IMR-90 (cell line): ENCODE measurements at regions not wholly inside any gene's neighbourhood (a gene's known extent, or its start where the extent isn't known, plus 50 kb on each side); places are given as distances from the start of the nearest gene placed in this dataset.
A peak's percentile ranks its signal among the peaks of the same experiment; 100 is the strongest.

Experiments used
- ATAC-seq: fragments of 200-7000 bp; cut with Tn5 transposase; 2 replicates; pipeline ENCODE4 v1.9.1; 2020; ENCODE audit warnings: low read depth, mild to moderate bottlenecking, moderate library complexity
- BruUV-seq: library from RNA; stranded (reverse); fragments of 400-500 nt; replicated peaks from 2 replicates; lab custom pipeline; 2021; lab: Mats Ljungman, UMichigan
- CTCF ChIA-PET: fragments of 300-600 bp; formaldehyde crosslinking; extraction: SDS; loops from one replicate; lab custom pipeline; 2021; ENCODE audit warnings: antibody characterized with exemption; lab: Yijun Ruan, JAX
- POLR2A ChIA-PET: fragments of 300-600 bp; sonication (Branson Sonifier 250); formaldehyde crosslinking; loops from one replicate; lab custom pipeline; 2022; ENCODE audit warnings: antibody characterized with exemption; ENCODE audit not compliant: unreplicated experiment; lab: Charles Lee
- DNase-seq: peaks from one replicate; pipeline ENCODE4 v3.0.0; 2013
- H2AFZ ChIP-seq: replicated peaks from 2 replicates; pipeline ENCODE3; 2013; ENCODE audit warnings: low read length, mild to moderate bottlenecking; ENCODE audit not compliant: poor library complexity
- H2AK5ac ChIP-seq: 2 replicates; pipeline ENCODE4 v1.6.1; 2013; ENCODE audit warnings: low read depth, low read length, inconsistent platforms
- H2AK9ac ChIP-seq: replicated peaks from 2 replicates; pipeline ENCODE3; 2013; ENCODE audit warnings: mild to moderate bottlenecking, low read depth, low read length, moderate library complexity; ENCODE audit not compliant: poor library complexity
- H2BK120ac ChIP-seq: 2 replicates; pipeline ENCODE4 v1.6.1; 2013; ENCODE audit warnings: low read depth, low read length, inconsistent platforms
- H2BK15ac ChIP-seq: 3 replicates; pipeline ENCODE4 v1.6.1; 2013; ENCODE audit warnings: low read depth, low read length, inconsistent platforms
- H2BK20ac ChIP-seq: 2 replicates; pipeline ENCODE4 v1.6.1; 2013; ENCODE audit warnings: low read depth, mild to moderate bottlenecking, inconsistent platforms, low read length, moderate library complexity
- H2BK5ac ChIP-seq: 2 replicates; pipeline ENCODE4 v1.6.1; 2013; ENCODE audit warnings: mild to moderate bottlenecking, low read depth, low read length, inconsistent platforms; ENCODE audit not compliant: poor library complexity, severe bottlenecking
- H3K14ac ChIP-seq: replicated peaks from 2 replicates; pipeline ENCODE4 v1.6.1; 2013; ENCODE audit warnings: low read depth, low read length, inconsistent platforms
- H3K18ac ChIP-seq: 2 replicates; pipeline ENCODE4 v1.6.1; 2013; ENCODE audit warnings: low read depth, low read length, control low read depth
- H3K23ac ChIP-seq: 2 replicates; pipeline ENCODE4 v1.6.1; 2013; ENCODE audit warnings: low read depth, low read length, inconsistent platforms
- H3K27ac ChIP-seq: 2 replicates; pipeline ENCODE4 v1.5.1; 2013; ENCODE audit warnings: mild to moderate bottlenecking, control low read depth, low read length; ENCODE audit not compliant: insufficient read depth
- H3K27me3 ChIP-seq: 2 replicates; pipeline ENCODE4 v1.6.1; 2013; ENCODE audit warnings: low read length; ENCODE audit not compliant: control insufficient read depth, insufficient read depth
- H3K36me3 ChIP-seq: 2 replicates; pipeline ENCODE4 v1.6.1; 2013; ENCODE audit warnings: low read length, mixed read lengths; ENCODE audit not compliant: control insufficient read depth, insufficient read depth
- H3K4ac ChIP-seq: 2 replicates; pipeline ENCODE4 v1.6.1; 2013; ENCODE audit warnings: low read depth, low read length, inconsistent platforms
- H3K4me1 ChIP-seq: 2 replicates; pipeline ENCODE4 v1.6.1; 2013; ENCODE audit warnings: low read length, mixed read lengths; ENCODE audit not compliant: control insufficient read depth, insufficient read depth
- H3K4me2 ChIP-seq: 2 replicates; pipeline ENCODE4 v1.6.1; 2013; ENCODE audit warnings: low read depth, mild to moderate bottlenecking, control low read depth, low read length, moderate library complexity
- H3K4me3 ChIP-seq: 2 replicates; pipeline ENCODE4 v1.5.1; 2013; ENCODE audit warnings: low read depth, mild to moderate bottlenecking, control low read depth, low read length, moderate library complexity; ENCODE audit not compliant: insufficient read depth
- H3K56ac ChIP-seq: 2 replicates; pipeline ENCODE4 v1.6.1; 2013; ENCODE audit warnings: low read length, inconsistent platforms; ENCODE audit not compliant: insufficient read depth; ENCODE audit errors: extremely low read depth
- H3K79me1 ChIP-seq, 2 experiments: 2 replicates each; pipeline ENCODE4 v1.6.1; 2013; ENCODE audit warnings: low read length in 2 of 2, inconsistent platforms in 1 of 2, low read depth in 1 of 2
- H3K9ac ChIP-seq: 2 replicates; pipeline ENCODE4 v1.6.1; 2013; ENCODE audit warnings: low read depth, low read length, control low read depth
- H3K9me1 ChIP-seq: 2 replicates; pipeline ENCODE4 v1.6.1; 2013; ENCODE audit warnings: low read length, inconsistent platforms; ENCODE audit not compliant: insufficient read depth
- H3K9me3 ChIP-seq: 2 replicates; pipeline ENCODE4 v1.6.1; 2013; ENCODE audit warnings: low read length; ENCODE audit not compliant: control insufficient read depth, insufficient read depth
- H4K20me1 ChIP-seq: 2 replicates; pipeline ENCODE4 v1.6.1; 2013; ENCODE audit warnings: low read length, inconsistent platforms; ENCODE audit not compliant: insufficient read depth
- H4K5ac ChIP-seq: 2 replicates; pipeline ENCODE4 v1.6.1; 2013; ENCODE audit warnings: mild to moderate bottlenecking, low read depth, low read length, control low read depth
- H4K8ac ChIP-seq, 2 experiments: 2 replicates each; pipeline ENCODE4 v1.6.1; 2013; ENCODE audit warnings: low read depth in 2 of 2, low read length in 2 of 2, control low read depth in 1 of 2, inconsistent platforms in 1 of 2
- H4K91ac ChIP-seq: 2 replicates; pipeline ENCODE4 v1.6.1; 2013; ENCODE audit warnings: low read depth, low read length, inconsistent platforms; ENCODE audit not compliant: insufficient read depth
- BHLHE40 ChIP-seq: fragments of 150-350 bp; IDR thresholded peaks from 2 replicates; pipeline ENCODE4 v1.6.1; 2016; ENCODE audit warnings: mild to moderate bottlenecking, low read depth, low read length
- CEBPB ChIP-seq: IDR thresholded peaks from 2 replicates; pipeline ENCODE4 v1.6.1; 2012; ENCODE audit warnings: low read depth, low read length, improper control_type of control experiment
- CHD1 ChIP-seq: IDR thresholded peaks from 2 replicates; pipeline ENCODE4 v1.6.1; 2012; ENCODE audit warnings: low read depth, low read length, improper control_type of control experiment
- CTCF ChIP-seq: conservative IDR thresholded peaks from 2 replicates; pipeline ENCODE4 v1.5.1; 2012; ENCODE audit warnings: mild to moderate bottlenecking, low read depth, low read length, improper control_type of control experiment
- FOS ChIP-seq: fragments of 150-350 bp; IDR thresholded peaks from 2 replicates; pipeline ENCODE4 v1.6.1; 2016; ENCODE audit warnings: low read depth, low read length
- MAFK ChIP-seq: IDR thresholded peaks from 2 replicates; pipeline ENCODE4 v1.6.1; 2012; ENCODE audit warnings: low read depth, low read length, improper control_type of control experiment
- MAZ ChIP-seq: IDR thresholded peaks from 2 replicates; pipeline ENCODE4 v1.6.1; 2012; ENCODE audit warnings: low read depth, mild to moderate bottlenecking, low read length, improper control_type of control experiment, moderate library complexity, borderline replicate concordance
- NFE2L2 ChIP-seq: fragments of 150-350 bp; IDR thresholded peaks from 2 replicates; pipeline ENCODE4 v1.6.1; 2016; ENCODE audit warnings: low read depth, mild to moderate bottlenecking, low read length
- POLR2A ChIP-seq: IDR thresholded peaks from 2 replicates; pipeline ENCODE4 v1.6.1; 2012; ENCODE audit warnings: mild to moderate bottlenecking, low read depth, low read length
- RAD21 ChIP-seq: IDR thresholded peaks from 2 replicates; pipeline ENCODE4 v1.6.1; 2012; ENCODE audit warnings: low read length, improper control_type of control experiment
- RCOR1 ChIP-seq: IDR thresholded peaks from 2 replicates; pipeline ENCODE4 v1.6.1; 2012; ENCODE audit warnings: mild to moderate bottlenecking, low read length, improper control_type of control experiment; ENCODE audit not compliant: insufficient replicate concordance
- RFX5 ChIP-seq: IDR thresholded peaks from 2 replicates; pipeline ENCODE4 v1.8.0; 2012; ENCODE audit warnings: low read depth, mild to moderate bottlenecking, low read length, moderate library complexity
- dilution Hi-C: fragments of 300-500 bp; cut with HindIII; formaldehyde crosslinking; loops from one replicate; pipeline ENCODE4 v1.14.3; 2018; ENCODE audit warnings: low sequenced_read_pairs; ENCODE audit not compliant: unreplicated experiment
- in situ Hi-C: fragments of 300-500 bp; cut with MboI; formaldehyde crosslinking; loops from 3 replicates; pipeline ENCODE4 v1.14.3; 2019; ENCODE audit warnings: low sequenced_read_pairs, inconsistent platforms, mixed read lengths
- intact Hi-C: fragments of 100-400 bp; cut with micrococcal nuclease; formaldehyde crosslinking; loops from 2 replicates; pipeline ENCODE4 v1.10.0; 2022
- TF ChIP-seq, protein P1 (sequence below): fragments of 150-350 bp; IDR thresholded peaks from 2 replicates; pipeline ENCODE4 v1.6.1; 2017; ENCODE audit warnings: mild to moderate bottlenecking, antibody characterized with exemption, low read length, low read depth
- TF ChIP-seq, protein P2 (sequence below): fragments of 150-350 bp; IDR thresholded peaks from 2 replicates; pipeline ENCODE4 v1.6.1; 2016; ENCODE audit warnings: low read depth, mild to moderate bottlenecking, low read length, moderate library complexity, borderline replicate concordance

GRCh38 chr2:52518678-52519077 lies 1248.9 kb upstream of the CHAC2 start:
- in situ Hi-C loops (no loop called here), intact Hi-C loops (no loop called here), dilution Hi-C loops (no loop called here)
- Histone ChIP-seq H2BK20ac (no peak overlapping the region), H3K79me1 (no peaks in the 10 kb centered on the region), H3K4me2 (no peak overlapping the region), H3K4ac (no peak overlapping the region), H3K4me3 (no peak overlapping the region), H3K27me3 (no peaks in the 10 kb centered on the region), H2BK5ac (peak overlapping the region; percentile 80), H2BK15ac (no peak overlapping the region), H4K20me1 (no peaks in the 10 kb centered on the region), H3K9me3 (no peaks in the 10 kb centered on the region; the same call in 1 of the 2 replicates), H3K27ac (no peak overlapping the region), H3K4me1 (no peaks in the 10 kb centered on the region), H3K9ac (no peak overlapping the region), H4K91ac (no peak overlapping the region), H3K36me3 (no peaks in the 10 kb centered on the region), H3K23ac (no peak overlapping the region), H3K18ac (no peak overlapping the region), H2AK5ac (no peak overlapping the region), H3K9me1 (no peaks in the 10 kb centered on the region), H4K5ac (no peak overlapping the region), H2BK120ac (peak overlapping the region; percentile 44; the same call in 1 of the 2 replicates), H4K8ac (no peak overlapping the region; a peak in 1 of 4 replicates), H2AK9ac (no peak overlapping the region), H2AFZ (no peak overlapping the region), H3K56ac (no peak overlapping the region), H3K14ac (no peak overlapping the region)
- ATAC-seq (peak; percentile 57), DNase-seq (peak; percentile 45)
- ChIA-PET POLR2A (no interaction called here), CTCF (no interaction called here)
- TF ChIP-seq CTCF = no peak
- no peak for TF ChIP-seq FOS
- TF ChIP-seq, protein P1, sequence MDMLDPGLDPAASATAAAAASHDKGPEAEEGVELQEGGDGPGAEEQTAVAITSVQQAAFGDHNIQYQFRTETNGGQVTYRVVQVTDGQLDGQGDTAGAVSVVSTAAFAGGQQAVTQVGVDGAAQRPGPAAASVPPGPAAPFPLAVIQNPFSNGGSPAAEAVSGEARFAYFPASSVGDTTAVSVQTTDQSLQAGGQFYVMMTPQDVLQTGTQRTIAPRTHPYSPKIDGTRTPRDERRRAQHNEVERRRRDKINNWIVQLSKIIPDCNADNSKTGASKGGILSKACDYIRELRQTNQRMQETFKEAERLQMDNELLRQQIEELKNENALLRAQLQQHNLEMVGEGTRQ = no peak
- TF ChIP-seq, protein P2, sequence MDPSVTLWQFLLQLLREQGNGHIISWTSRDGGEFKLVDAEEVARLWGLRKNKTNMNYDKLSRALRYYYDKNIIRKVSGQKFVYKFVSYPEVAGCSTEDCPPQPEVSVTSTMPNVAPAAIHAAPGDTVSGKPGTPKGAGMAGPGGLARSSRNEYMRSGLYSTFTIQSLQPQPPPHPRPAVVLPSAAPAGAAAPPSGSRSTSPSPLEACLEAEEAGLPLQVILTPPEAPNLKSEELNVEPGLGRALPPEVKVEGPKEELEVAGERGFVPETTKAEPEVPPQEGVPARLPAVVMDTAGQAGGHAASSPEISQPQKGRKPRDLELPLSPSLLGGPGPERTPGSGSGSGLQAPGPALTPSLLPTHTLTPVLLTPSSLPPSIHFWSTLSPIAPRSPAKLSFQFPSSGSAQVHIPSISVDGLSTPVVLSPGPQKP = no peak
- no peak for TF ChIP-seq CEBPB
- no peak for TF ChIP-seq MAFK
- TF ChIP-seq RFX5 = no peak
- no peak for TF ChIP-seq BHLHE40
- no peak for TF ChIP-seq RCOR1
- TF ChIP-seq NFE2L2 = no peak
- TF ChIP-seq MAZ = no peak
- TF ChIP-seq POLR2A = no peak
- TF ChIP-seq RAD21 = no peak
- TF ChIP-seq CHD1 = no peak
- BruUV-seq = no TSS peak
